Ascending aorta (tissue), 2 donors: ENCODE measurements at regions not wholly inside any gene's neighbourhood (a gene's known extent, or its start where the extent isn't known, plus 50 kb on each side); places are given as distances from the start of the nearest gene placed in this dataset.

Experiments used
- DNase-seq, 2 donors: peaks; one replicate each; pipeline ENCODE4 v3.0.0-alpha.2; 2019; ENCODE audit warnings: low spot score in 2 of 2
- H3K27ac ChIP-seq, 2 donors: fragments of 200-600 bp; sonication (generic); one replicate each; pipeline ENCODE4 v1.5.1; 2016 to 2017; ENCODE audit warnings: mild to moderate bottlenecking in 1 of 2
- H3K27me3 ChIP-seq: fragments of 200-600 bp; sonication (generic); one replicate; pipeline ENCODE4 v1.5.1; 2017
- H3K36me3 ChIP-seq, 2 donors: fragments of 200-600 bp; sonication (generic); one replicate each; pipeline ENCODE4 v1.5.1; 2016
- H3K4me1 ChIP-seq, 2 donors: fragments of 200-600 bp; sonication (generic); one replicate each; pipeline ENCODE4 v1.5.1; 2016 to 2017; ENCODE audit warnings: mild to moderate bottlenecking in 1 of 2
- H3K4me3 ChIP-seq, 2 donors: fragments of 200-600 bp; sonication (generic); one replicate each; pipeline ENCODE4 v1.5.1; 2016 to 2017; ENCODE audit warnings: mild to moderate bottlenecking in 1 of 2
- H3K9me3 ChIP-seq, 2 donors: fragments of 200-600 bp; sonication (generic); one replicate each; pipeline ENCODE4 v1.5.1; 2016
- CTCF ChIP-seq, 3 experiments: fragments of 200-600 bp in 2 of 3; fragments of 450-650 bp in 1 of 3; sonication (generic) in 2 of 3; IDR thresholded peaks; one replicate each; pipeline ENCODE4 v1.5.1; 2016 to 2019; ENCODE audit warnings: antibody characterized with exemption in 3 of 3, mild to moderate bottlenecking in 1 of 3, moderate library complexity in 1 of 3
- intact Hi-C: fragments of 100-400 bp; cut with DNase I; formaldehyde crosslinking; loops from one replicate; pipeline ENCODE4 v1.15.1; 2023

DNA sequence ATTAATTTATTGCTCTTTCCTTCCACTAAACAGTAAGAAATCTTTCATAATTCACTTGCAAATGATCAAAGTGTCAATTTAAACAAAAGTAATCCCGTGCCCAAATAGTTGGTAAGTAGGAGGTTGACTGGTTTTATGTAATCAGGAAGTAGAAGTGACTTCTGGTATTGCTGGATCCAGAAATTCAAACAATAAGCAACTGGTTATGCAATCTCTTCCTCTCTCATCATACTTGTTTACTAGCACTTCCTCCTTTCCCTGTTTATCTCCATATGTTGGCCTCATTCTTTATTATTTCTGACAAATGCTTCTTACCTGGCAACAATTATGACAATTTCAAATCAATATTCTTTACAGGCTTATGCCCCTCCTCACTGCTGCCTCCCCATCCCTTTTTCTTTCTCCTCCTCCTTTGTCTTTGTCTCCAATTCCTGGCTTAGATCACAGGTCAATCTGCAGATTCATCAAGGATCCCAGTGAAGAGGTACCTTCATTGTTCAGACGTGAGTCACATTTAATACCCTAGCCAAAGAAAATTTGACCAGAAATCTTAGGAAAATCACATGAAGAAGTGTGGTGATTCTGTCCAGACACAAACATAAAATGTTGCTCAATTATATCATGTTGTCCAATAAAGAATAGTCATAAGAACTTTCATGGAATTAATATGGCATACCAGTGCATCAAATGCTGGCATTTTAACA is 323.2 kb upstream of the PCDH7 start:
- Histone ChIP-seq H3K27me3 (no peaks in the 10 kb centered on the region), H3K4me1 (no peaks in the 10 kb centered on the region), H3K27ac (no peak overlapping the region), H3K9me3 (no peaks in the 10 kb centered on the region), H3K36me3 (no peaks in the 10 kb centered on the region), H3K4me3 (no peak overlapping the region)
- no peak for TF ChIP-seq CTCF (IDR thresholded peaks at IDR 0.05)
- no peak for DNase-seq
- intact Hi-C loops: no loop called here

DNA sequence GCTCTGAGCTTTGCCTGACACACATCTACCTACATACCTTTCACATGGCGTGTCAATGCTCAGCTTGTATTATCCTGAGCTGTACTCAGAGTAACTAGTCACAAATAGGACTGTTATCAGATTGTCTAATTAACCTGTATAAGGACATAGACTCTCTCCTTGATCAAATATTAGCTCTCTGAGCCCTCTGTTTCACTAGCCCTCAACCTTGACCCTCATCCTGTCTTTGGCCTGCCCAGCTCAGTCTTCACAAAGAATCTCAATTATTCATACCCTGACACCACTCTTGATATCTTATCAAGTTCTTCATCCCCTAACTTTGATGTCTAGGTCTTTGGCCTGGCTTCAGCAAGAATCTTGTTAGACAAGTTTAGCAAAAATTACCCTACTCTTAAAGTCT is 320.7 kb upstream of the PCDH7 start:
- H3K9me3 ChIP-seq: no peaks in the 10 kb centered on the region
- H3K27ac ChIP-seq: no peak overlapping the region
- H3K27me3 ChIP-seq: no peaks in the 10 kb centered on the region
- no peak overlapping the region for H3K4me3 ChIP-seq
- no peaks in the 10 kb centered on the region for H3K4me1 ChIP-seq
- no peak for DNase-seq
- intact Hi-C loops: no loop called here
- H3K36me3 ChIP-seq: no peaks in the 10 kb centered on the region
- TF ChIP-seq CTCF (IDR thresholded peaks at IDR 0.05): no peak

GRCh38 chr4:30402276-30402675 is 317.9 kb upstream of the PCDH7 start:
- intact Hi-C loops: no loop called here
- DNase-seq: no peak
- H3K27me3 ChIP-seq: no peaks in the 10 kb centered on the region
- H3K4me3 ChIP-seq: no peak overlapping the region
- no peaks in the 10 kb centered on the region for H3K4me1 ChIP-seq
- no peak overlapping the region for H3K27ac ChIP-seq
- no peak for TF ChIP-seq CTCF (IDR thresholded peaks at IDR 0.05)
- H3K9me3 ChIP-seq: peaks cover 0 to 1% of the 10 kb centered on the region in 2 donors
- H3K36me3 ChIP-seq: no peaks in the 10 kb centered on the region

DNA sequence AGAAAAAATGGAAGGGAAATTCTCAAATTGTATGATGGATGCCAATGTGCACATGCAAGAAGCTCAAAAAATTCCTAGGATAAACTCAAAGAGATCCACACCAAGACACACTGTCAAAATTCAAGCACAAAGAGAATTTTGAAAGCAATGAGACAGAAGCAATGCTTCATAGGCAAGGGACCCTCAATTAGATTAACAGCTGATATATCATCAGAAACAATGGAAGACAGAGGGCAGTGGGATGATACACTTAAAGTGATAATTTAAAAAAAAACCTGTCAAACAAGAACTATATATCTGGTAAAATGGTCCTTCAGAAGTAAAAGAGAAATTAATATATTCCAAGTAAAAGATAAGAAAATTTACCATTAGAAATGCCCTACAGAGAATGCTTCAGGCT is 306.3 kb upstream of the PCDH7 start:
- Histone ChIP-seq H3K4me3 (no peak overlapping the region), H3K27me3 (no peaks in the 10 kb centered on the region), H3K27ac (no peak overlapping the region), H3K4me1 (no peaks in the 10 kb centered on the region), H3K36me3 (no peaks in the 10 kb centered on the region), H3K9me3 (peaks cover 0 to 15% of the 10 kb centered on the region in 2 donors)
- TF ChIP-seq CTCF (IDR thresholded peaks at IDR 0.05): no peak
- intact Hi-C loops: no loop called here
- DNase-seq: no peak

GRCh38 chr4:30416547-30416946 is 303.6 kb upstream of the PCDH7 start:
- no peak overlapping the region for H3K4me3 ChIP-seq
- intact Hi-C loops: no loop called here
- no peak overlapping the region for H3K27ac ChIP-seq
- no peak for TF ChIP-seq CTCF (IDR thresholded peaks at IDR 0.05)
- no peaks in the 10 kb centered on the region for H3K27me3 ChIP-seq
- no peaks in the 10 kb centered on the region for H3K36me3 ChIP-seq
- no peak for DNase-seq
- H3K4me1 ChIP-seq: no peaks in the 10 kb centered on the region
- peaks cover 0 to 10% of the 10 kb centered on the region in 2 donors for H3K9me3 ChIP-seq

- Histone ChIP-seq H3K27ac (no peak overlapping the region), H3K27me3 (no peaks in the 10 kb centered on the region), H3K4me3 (no peak overlapping the region), H3K9me3 (no peaks in the 10 kb centered on the region), H3K36me3 (no peaks in the 10 kb centered on the region), H3K4me1 (no peaks in the 10 kb centered on the region)
- intact Hi-C loops: no loop called here
- TF ChIP-seq CTCF (IDR thresholded peaks at IDR 0.05): no peak
- DNase-seq: no peak
Measured at GRCh38 chr4:30427932-30428331, 292.2 kb upstream of the PCDH7 start.
